ENCODE measurements at regions not wholly inside any gene's neighbourhood (a gene's known extent, or its start where the extent isn't known, plus 50 kb on each side); places are given as distances from the start of the nearest gene placed in this dataset.

GRCh38 chr3:18797378-18797777, 350.9 kb upstream of the KCNH8 start:
- TF ChIP-seq CTCF (conservative IDR thresholded peaks at IDR 0.05; ENCODE audit: low read depth, low read length): no peak
- TF ChIP-seq MXI1 (IDR thresholded peaks at IDR 0.05; ENCODE audit: borderline replicate concordance, low read depth, low read length): no peak
- no peak for TF ChIP-seq CEBPB (IDR thresholded peaks at IDR 0.05; ENCODE audit: low read depth, low read length)
- no peak for TF ChIP-seq USF2 (IDR thresholded peaks at IDR 0.05; ENCODE audit: low read depth, low read length)
- TF ChIP-seq SMC3 (IDR thresholded peaks at IDR 0.05; ENCODE audit: low read depth, low read length): no peak
- no peak for TF ChIP-seq RFX5 (IDR thresholded peaks at IDR 0.05; ENCODE audit: low read depth, low read length)
- no peak for TF ChIP-seq RAD21 (IDR thresholded peaks at IDR 0.05; ENCODE audit: low read length)
- no peak for TF ChIP-seq BHLHE40 (IDR thresholded peaks at IDR 0.05; ENCODE audit: low read depth, low read length)
- no peak for TF ChIP-seq RCOR1 (IDR thresholded peaks at IDR 0.05; ENCODE audit: insufficient replicate concordance, low read length)
- TF ChIP-seq POLR2A (IDR thresholded peaks at IDR 0.05; ENCODE audit: low read depth, low read length): no peak
